Spleen (tissue), 11 donors: ENCODE measurements at regions not wholly inside any gene's neighbourhood (a gene's known extent, or its start where the extent isn't known, plus 50 kb on each side); places are given as distances from the start of the nearest gene placed in this dataset.
A peak's percentile ranks its signal among the peaks of the same experiment; 100 is the strongest.

ENCODE experiments used
- DNase-seq: peaks from one replicate; pipeline ENCODE4 v3.0.0-alpha.2; 2020
- H3K27ac ChIP-seq, 8 donors: fragments of 200-600 bp; sonication (generic) in 7 of 8; 1 replicate in 4 of 8; 2 replicates in 4 of 8; pipeline versions ENCODE4 v1.5.0 to v1.8.0; 2016 to 2021; ENCODE audit warnings: inconsistent platforms in 4 of 8, mild to moderate bottlenecking in 4 of 8, moderate library complexity in 1 of 8
- H3K27me3 ChIP-seq, 7 donors: fragments of 200-600 bp; sonication (generic) in 6 of 7; replicated peaks in 1 of 7; 1 replicate in 4 of 7; 2 replicates in 3 of 7; pipeline versions ENCODE4 v1.5.0 to v1.8.0; 2016 to 2021; ENCODE audit warnings: inconsistent platforms in 3 of 7, mild to moderate bottlenecking in 1 of 7
- H3K36me3 ChIP-seq, 6 donors: fragments of 200-600 bp; sonication (generic) in 5 of 6; 1 replicate in 4 of 6; 2 replicates in 2 of 6; pipeline versions ENCODE4 v1.5.0 to v1.8.0; 2016 to 2021; ENCODE audit warnings: inconsistent platforms in 2 of 6
- H3K4me1 ChIP-seq, 6 donors: fragments of 200-600 bp; sonication (generic) in 5 of 6; 1 replicate in 3 of 6; 2 replicates in 3 of 6; pipeline versions ENCODE4 v1.5.0 to v1.8.0; 2016 to 2021; ENCODE audit warnings: inconsistent platforms in 3 of 6
- H3K4me3 ChIP-seq, 8 donors: fragments of 200-600 bp; sonication (generic) in 7 of 8; 1 replicate in 4 of 8; 2 replicates in 4 of 8; pipeline versions ENCODE4 v1.5.0 to v1.8.0; 2016 to 2021; ENCODE audit warnings: inconsistent platforms in 4 of 8, mild to moderate bottlenecking in 4 of 8, moderate library complexity in 2 of 8
- H3K9me3 ChIP-seq, 8 donors: fragments of 200-600 bp; sonication (generic) in 7 of 8; 1 replicate in 4 of 8; 2 replicates in 4 of 8; pipeline versions ENCODE4 v1.5.0 to v1.8.0; 2016 to 2021; ENCODE audit warnings: inconsistent platforms in 4 of 8
- CTCF ChIP-seq, 11 experiments: fragments of 200-600 bp in 7 of 11; fragments of 450-650 bp in 4 of 11; sonication (generic) in 4 of 11; IDR thresholded peaks in 8 of 11; conservative IDR thresholded peaks in 3 of 11; 1 replicate in 7 of 11; 2 replicates in 4 of 11; pipeline versions ENCODE4 v1.4.0 to v1.8.0; 2016 to 2021; ENCODE audit warnings: antibody characterized with exemption in 11 of 11, inconsistent platforms in 4 of 11, mild to moderate bottlenecking in 1 of 11
- POLR2A ChIP-seq, 3 donors: fragments of 450-650 bp; IDR thresholded peaks; one replicate each; pipeline ENCODE4 v1.5.1; 2017; ENCODE audit warnings: antibody characterized with exemption in 3 of 3, mild to moderate bottlenecking in 1 of 3
- POLR2AphosphoS5 ChIP-seq, 3 donors: sonication (generic); formaldehyde crosslinking; IDR thresholded peaks; one replicate each; pipeline ENCODE4 v1.5.1; 2017; ENCODE audit warnings: antibody characterized with exemption in 3 of 3
- WGBS, 5 donors: extraction: QIAGEN DNeasy Blood & Tissue Kit in 3 of 5; methylation state at CpG; one replicate each; pipeline versions ENCODE4 v1.1.5 to v1.1.7; 2013 to 2018; 5-methylcytosine and 5-hydroxymethylcytosine counted together
- intact Hi-C: fragments of 100-400 bp; cut with DNase I; formaldehyde crosslinking; loops from one replicate; pipeline ENCODE4 v1.15.0; 2023; ENCODE audit warnings: low total_unique reads
- donor health status: healthy with polysubstance abuse.
- donor health status: DM: no; HTN: no; CAD: no; lungs with moderate emphysema.
- donor health status: DM: no; HTN: no; CAD: no.
- donor health status: Bipolar disorder and iron deficiency.
- donor health status: healthy.
- donor health status: DM: no; HTN: no; CAD: no.
- donor health status: DM: yes; HTN: yes; CAD: no.

GRCh38 chr17:6893382-6894205, 62.1 kb upstream of the TEKT1 start:
- WGBS, 5 donors = 31 to 51% (median 43%) methylated on average over 36 of the region's 36 CpGs
- Histone ChIP-seq H3K4me1 (peaks cover 0 to 11% (median 2%) of the 10 kb centered on the region in 6 donors), H3K27me3 (peaks cover 0 to 85% (median 23%) of the 10 kb centered on the region in 7 donors), H3K9me3 (no peaks in the 10 kb centered on the region), H3K27ac (no peak overlapping the region), H3K36me3 (no peaks in the 10 kb centered on the region), H3K4me3 (peak overlapping the region in 2 of 8 donors; percentile 6 to 36)
- TF ChIP-seq POLR2AphosphoS5 (IDR thresholded peaks at IDR 0.05) (no peak), CTCF (IDR thresholded peaks at IDR 0.05 in 8 of 11, conservative IDR thresholded peaks at IDR 0.05 in 3 of 11) (no peak), POLR2A (IDR thresholded peaks at IDR 0.05) (no peak)
- no peak for DNase-seq
- intact Hi-C loops = no loop called here

- no peaks in the 10 kb centered on the region for H3K36me3 ChIP-seq
- H3K27ac ChIP-seq = no peak overlapping the region
- H3K4me3 ChIP-seq = peak overlapping the region in 2 of 8 donors; percentile 6 to 36
- peaks cover 0 to 85% (median 23%) of the 10 kb centered on the region in 7 donors for H3K27me3 ChIP-seq
- WGBS, 5 donors = 17 to 31% (median 20%) methylated on average over 17 to 18 of the region's 18 CpGs
- peaks cover 0 to 11% (median 2%) of the 10 kb centered on the region in 6 donors for H3K4me1 ChIP-seq
- H3K9me3 ChIP-seq = no peaks in the 10 kb centered on the region
- no peak for DNase-seq
- TF ChIP-seq POLR2AphosphoS5 (IDR thresholded peaks at IDR 0.05) (no peak), POLR2A (IDR thresholded peaks at IDR 0.05) (no peak), CTCF (IDR thresholded peaks at IDR 0.05 in 8 of 11, conservative IDR thresholded peaks at IDR 0.05 in 3 of 11) (peak in 5 of 11 experiments; percentile 18 to 46 (median 29))
- intact Hi-C loops = no loop called here
Measured at GRCh38 chr17:6894206-6894528, 62.6 kb upstream of the TEKT1 start.

DNA sequence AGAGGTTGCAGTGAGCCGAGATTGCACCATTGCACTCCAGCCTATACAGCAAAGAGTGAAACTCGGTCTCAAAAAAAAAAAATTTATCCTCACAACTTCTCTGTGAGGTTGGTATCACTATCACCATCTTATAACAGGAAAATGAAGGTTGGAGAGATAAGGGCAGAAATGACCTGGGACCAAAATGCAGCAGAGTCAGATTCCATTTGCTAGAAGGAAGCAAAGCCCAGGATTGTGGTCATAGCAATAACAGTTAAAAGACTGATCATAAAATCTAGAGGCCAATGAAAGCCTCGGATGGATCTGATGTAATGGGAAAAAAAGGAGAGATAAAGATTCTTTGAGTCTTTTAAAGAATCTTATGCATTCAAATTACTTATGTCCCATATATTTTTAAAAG, 69.6 kb upstream of the TEKT1 start:
- 42 to 65% (median 60%) methylated on average over 3 of the region's 3 CpGs for WGBS, 5 donors
- no peak for DNase-seq
- H3K27ac ChIP-seq = no peak overlapping the region
- intact Hi-C loops = no loop called here
- TF ChIP-seq POLR2A (IDR thresholded peaks at IDR 0.05) = no peak
- TF ChIP-seq POLR2AphosphoS5 (IDR thresholded peaks at IDR 0.05) = no peak
- TF ChIP-seq CTCF (IDR thresholded peaks at IDR 0.05 in 8 of 11, conservative IDR thresholded peaks at IDR 0.05 in 3 of 11) = no peak
- no peak overlapping the region for H3K4me3 ChIP-seq
- no peaks in the 10 kb centered on the region for H3K9me3 ChIP-seq
- peaks cover 0 to 29% (median 0%) of the 10 kb centered on the region in 7 donors for H3K27me3 ChIP-seq
- no peaks in the 10 kb centered on the region for H3K4me1 ChIP-seq
- H3K36me3 ChIP-seq = peaks cover 0 to 7% (median 0%) of the 10 kb centered on the region in 6 donors

DNA sequence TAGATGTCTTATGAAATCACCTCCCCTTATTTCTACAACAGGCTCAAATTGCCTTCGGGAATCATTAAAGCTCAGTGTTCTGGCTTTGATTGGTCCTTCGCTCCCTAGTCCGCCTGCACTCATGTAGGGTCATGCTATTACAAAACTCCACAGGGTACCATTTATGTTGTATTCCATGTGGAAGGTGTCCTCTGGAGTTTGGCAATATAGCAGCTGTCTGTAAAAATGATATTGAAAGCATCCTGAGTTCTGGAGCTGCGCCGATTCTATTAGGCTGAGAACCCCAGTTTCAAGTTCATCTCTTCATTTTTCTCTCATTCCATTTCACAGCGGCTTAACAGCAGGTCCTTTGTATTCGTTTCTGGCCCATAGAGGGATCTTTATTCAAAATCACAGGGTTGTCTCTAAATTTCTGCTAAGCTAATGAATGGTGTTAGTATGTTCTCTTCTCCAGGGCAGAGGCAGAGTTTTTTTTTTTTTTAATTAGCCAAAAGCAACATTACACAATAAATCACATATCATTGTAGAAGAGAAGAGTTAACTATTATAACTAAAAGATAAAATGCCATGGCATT, 71.9 kb upstream of the TEKT1 start:
- no peak for DNase-seq
- 86 to 94% (median 93%) methylated on average over 7 of the region's 7 CpGs for WGBS, 5 donors
- Histone ChIP-seq H3K27me3 (peaks cover 0 to 6% (median 0%) of the 10 kb centered on the region in 7 donors), H3K36me3 (peaks cover 0 to 7% (median 0%) of the 10 kb centered on the region in 6 donors), H3K4me3 (no peak overlapping the region), H3K27ac (no peak overlapping the region), H3K4me1 (no peaks in the 10 kb centered on the region), H3K9me3 (no peaks in the 10 kb centered on the region)
- intact Hi-C loops = no loop called here
- no peak for TF ChIP-seq POLR2AphosphoS5 (IDR thresholded peaks at IDR 0.05)
